ENCODE measurements at regions not wholly inside any gene's neighbourhood (a gene's known extent, or its start where the extent isn't known, plus 50 kb on each side); places are given as distances from the start of the nearest gene placed in this dataset.

GRCh38 chr11:19458231-19458630 is 217.5 kb upstream of the E2F8 start:
- no peak overlapping the region for H3K4me3 ChIP-seq
- Mint-ChIP-seq H3K36me3 (ENCODE audit: low read depth) (no peaks in the 10 kb centered on the region), H3K4me3 (no peak overlapping the region), H3K27me3 (ENCODE audit: insufficient read depth, low read depth, poor library complexity) (peaks cover 5% of the 10 kb centered on the region), H3K9me3 (no peaks in the 10 kb centered on the region; the same call in 2 of the 3 replicates), H3K4me1 (peaks cover 37% of the 10 kb centered on the region), H3K27ac (no peak overlapping the region)
- H3F3A ChIP-seq (replicated peaks; ENCODE audit: low read depth) = no peaks in the 10 kb centered on the region
- peaks cover 17% of the 10 kb centered on the region for H3K4me1 ChIP-seq (ENCODE audit: insufficient read depth)
- DNase-seq (ENCODE audit: low spot score) = no peak
- 0 out of 2 replicates have a peak, but pooled peaks cover 6% of the 10 kb centered on the region for H3K9me2 ChIP-seq (ENCODE audit: insufficient read depth)
- no peak overlapping the region for H3K27ac ChIP-seq (ENCODE audit: low read depth)
- H3K36me3 ChIP-seq (ENCODE audit: insufficient read depth) = no peaks in the 10 kb centered on the region
- no peak overlapping the region for H3K4me2 ChIP-seq
- no peaks in the 10 kb centered on the region for H4K20me1 ChIP-seq (replicated peaks; ENCODE audit: insufficient read depth)
- no peaks in the 10 kb centered on the region for H3K79me2 ChIP-seq (replicated peaks; ENCODE audit: insufficient read depth)
- no peak for ATAC-seq
- no peaks in the 10 kb centered on the region for H3K27me3 ChIP-seq (ENCODE audit: insufficient read depth)
- TF ChIP-seq EZH2phosphoT487 (IDR thresholded peaks at IDR 0.05; ENCODE audit: unreplicated experiment) (no peak), STAT1 (IDR thresholded peaks at IDR 0.05; ENCODE audit: unreplicated experiment) (no peak), JUNB (IDR thresholded peaks at IDR 0.05; ENCODE audit: unreplicated experiment) (no peak), ZNF114 (CRISPR knock-in tag; IDR thresholded peaks at IDR 0.05) (no peak), CREB1 (CRISPR knock-in tag; IDR thresholded peaks at IDR 0.05; ENCODE audit: low read depth) (no peak), ZNF331 (CRISPR knock-in tag; IDR thresholded peaks at IDR 0.05; ENCODE audit: low read depth) (no peak), EZH2 (IDR thresholded peaks at IDR 0.05; ENCODE audit: low read depth, unreplicated experiment) (no peak), NANOG (IDR thresholded peaks at IDR 0.05; ENCODE audit: borderline replicate concordance) (no peak), POLR2AphosphoS5 (IDR thresholded peaks at IDR 0.05; ENCODE audit: low read depth) (no peak)
- TF ChIP-seq, protein P1, sequence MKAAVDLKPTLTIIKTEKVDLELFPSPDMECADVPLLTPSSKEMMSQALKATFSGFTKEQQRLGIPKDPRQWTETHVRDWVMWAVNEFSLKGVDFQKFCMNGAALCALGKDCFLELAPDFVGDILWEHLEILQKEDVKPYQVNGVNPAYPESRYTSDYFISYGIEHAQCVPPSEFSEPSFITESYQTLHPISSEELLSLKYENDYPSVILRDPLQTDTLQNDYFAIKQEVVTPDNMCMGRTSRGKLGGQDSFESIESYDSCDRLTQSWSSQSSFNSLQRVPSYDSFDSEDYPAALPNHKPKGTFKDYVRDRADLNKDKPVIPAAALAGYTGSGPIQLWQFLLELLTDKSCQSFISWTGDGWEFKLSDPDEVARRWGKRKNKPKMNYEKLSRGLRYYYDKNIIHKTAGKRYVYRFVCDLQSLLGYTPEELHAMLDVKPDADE (IDR thresholded peaks at IDR 0.05) = no peak
- TF ChIP-seq, protein P2, sequence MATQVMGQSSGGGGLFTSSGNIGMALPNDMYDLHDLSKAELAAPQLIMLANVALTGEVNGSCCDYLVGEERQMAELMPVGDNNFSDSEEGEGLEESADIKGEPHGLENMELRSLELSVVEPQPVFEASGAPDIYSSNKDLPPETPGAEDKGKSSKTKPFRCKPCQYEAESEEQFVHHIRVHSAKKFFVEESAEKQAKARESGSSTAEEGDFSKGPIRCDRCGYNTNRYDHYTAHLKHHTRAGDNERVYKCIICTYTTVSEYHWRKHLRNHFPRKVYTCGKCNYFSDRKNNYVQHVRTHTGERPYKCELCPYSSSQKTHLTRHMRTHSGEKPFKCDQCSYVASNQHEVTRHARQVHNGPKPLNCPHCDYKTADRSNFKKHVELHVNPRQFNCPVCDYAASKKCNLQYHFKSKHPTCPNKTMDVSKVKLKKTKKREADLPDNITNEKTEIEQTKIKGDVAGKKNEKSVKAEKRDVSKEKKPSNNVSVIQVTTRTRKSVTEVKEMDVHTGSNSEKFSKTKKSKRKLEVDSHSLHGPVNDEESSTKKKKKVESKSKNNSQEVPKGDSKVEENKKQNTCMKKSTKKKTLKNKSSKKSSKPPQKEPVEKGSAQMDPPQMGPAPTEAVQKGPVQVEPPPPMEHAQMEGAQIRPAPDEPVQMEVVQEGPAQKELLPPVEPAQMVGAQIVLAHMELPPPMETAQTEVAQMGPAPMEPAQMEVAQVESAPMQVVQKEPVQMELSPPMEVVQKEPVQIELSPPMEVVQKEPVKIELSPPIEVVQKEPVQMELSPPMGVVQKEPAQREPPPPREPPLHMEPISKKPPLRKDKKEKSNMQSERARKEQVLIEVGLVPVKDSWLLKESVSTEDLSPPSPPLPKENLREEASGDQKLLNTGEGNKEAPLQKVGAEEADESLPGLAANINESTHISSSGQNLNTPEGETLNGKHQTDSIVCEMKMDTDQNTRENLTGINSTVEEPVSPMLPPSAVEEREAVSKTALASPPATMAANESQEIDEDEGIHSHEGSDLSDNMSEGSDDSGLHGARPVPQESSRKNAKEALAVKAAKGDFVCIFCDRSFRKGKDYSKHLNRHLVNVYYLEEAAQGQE (IDR thresholded peaks at IDR 0.05; ENCODE audit: unreplicated experiment) = no peak
- TF ChIP-seq, protein P3, sequence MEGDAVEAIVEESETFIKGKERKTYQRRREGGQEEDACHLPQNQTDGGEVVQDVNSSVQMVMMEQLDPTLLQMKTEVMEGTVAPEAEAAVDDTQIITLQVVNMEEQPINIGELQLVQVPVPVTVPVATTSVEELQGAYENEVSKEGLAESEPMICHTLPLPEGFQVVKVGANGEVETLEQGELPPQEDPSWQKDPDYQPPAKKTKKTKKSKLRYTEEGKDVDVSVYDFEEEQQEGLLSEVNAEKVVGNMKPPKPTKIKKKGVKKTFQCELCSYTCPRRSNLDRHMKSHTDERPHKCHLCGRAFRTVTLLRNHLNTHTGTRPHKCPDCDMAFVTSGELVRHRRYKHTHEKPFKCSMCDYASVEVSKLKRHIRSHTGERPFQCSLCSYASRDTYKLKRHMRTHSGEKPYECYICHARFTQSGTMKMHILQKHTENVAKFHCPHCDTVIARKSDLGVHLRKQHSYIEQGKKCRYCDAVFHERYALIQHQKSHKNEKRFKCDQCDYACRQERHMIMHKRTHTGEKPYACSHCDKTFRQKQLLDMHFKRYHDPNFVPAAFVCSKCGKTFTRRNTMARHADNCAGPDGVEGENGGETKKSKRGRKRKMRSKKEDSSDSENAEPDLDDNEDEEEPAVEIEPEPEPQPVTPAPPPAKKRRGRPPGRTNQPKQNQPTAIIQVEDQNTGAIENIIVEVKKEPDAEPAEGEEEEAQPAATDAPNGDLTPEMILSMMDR (conservative IDR thresholded peaks at IDR 0.05; ENCODE audit: low read depth in 2 of 2) = no peak
- TF ChIP-seq, protein P4, sequence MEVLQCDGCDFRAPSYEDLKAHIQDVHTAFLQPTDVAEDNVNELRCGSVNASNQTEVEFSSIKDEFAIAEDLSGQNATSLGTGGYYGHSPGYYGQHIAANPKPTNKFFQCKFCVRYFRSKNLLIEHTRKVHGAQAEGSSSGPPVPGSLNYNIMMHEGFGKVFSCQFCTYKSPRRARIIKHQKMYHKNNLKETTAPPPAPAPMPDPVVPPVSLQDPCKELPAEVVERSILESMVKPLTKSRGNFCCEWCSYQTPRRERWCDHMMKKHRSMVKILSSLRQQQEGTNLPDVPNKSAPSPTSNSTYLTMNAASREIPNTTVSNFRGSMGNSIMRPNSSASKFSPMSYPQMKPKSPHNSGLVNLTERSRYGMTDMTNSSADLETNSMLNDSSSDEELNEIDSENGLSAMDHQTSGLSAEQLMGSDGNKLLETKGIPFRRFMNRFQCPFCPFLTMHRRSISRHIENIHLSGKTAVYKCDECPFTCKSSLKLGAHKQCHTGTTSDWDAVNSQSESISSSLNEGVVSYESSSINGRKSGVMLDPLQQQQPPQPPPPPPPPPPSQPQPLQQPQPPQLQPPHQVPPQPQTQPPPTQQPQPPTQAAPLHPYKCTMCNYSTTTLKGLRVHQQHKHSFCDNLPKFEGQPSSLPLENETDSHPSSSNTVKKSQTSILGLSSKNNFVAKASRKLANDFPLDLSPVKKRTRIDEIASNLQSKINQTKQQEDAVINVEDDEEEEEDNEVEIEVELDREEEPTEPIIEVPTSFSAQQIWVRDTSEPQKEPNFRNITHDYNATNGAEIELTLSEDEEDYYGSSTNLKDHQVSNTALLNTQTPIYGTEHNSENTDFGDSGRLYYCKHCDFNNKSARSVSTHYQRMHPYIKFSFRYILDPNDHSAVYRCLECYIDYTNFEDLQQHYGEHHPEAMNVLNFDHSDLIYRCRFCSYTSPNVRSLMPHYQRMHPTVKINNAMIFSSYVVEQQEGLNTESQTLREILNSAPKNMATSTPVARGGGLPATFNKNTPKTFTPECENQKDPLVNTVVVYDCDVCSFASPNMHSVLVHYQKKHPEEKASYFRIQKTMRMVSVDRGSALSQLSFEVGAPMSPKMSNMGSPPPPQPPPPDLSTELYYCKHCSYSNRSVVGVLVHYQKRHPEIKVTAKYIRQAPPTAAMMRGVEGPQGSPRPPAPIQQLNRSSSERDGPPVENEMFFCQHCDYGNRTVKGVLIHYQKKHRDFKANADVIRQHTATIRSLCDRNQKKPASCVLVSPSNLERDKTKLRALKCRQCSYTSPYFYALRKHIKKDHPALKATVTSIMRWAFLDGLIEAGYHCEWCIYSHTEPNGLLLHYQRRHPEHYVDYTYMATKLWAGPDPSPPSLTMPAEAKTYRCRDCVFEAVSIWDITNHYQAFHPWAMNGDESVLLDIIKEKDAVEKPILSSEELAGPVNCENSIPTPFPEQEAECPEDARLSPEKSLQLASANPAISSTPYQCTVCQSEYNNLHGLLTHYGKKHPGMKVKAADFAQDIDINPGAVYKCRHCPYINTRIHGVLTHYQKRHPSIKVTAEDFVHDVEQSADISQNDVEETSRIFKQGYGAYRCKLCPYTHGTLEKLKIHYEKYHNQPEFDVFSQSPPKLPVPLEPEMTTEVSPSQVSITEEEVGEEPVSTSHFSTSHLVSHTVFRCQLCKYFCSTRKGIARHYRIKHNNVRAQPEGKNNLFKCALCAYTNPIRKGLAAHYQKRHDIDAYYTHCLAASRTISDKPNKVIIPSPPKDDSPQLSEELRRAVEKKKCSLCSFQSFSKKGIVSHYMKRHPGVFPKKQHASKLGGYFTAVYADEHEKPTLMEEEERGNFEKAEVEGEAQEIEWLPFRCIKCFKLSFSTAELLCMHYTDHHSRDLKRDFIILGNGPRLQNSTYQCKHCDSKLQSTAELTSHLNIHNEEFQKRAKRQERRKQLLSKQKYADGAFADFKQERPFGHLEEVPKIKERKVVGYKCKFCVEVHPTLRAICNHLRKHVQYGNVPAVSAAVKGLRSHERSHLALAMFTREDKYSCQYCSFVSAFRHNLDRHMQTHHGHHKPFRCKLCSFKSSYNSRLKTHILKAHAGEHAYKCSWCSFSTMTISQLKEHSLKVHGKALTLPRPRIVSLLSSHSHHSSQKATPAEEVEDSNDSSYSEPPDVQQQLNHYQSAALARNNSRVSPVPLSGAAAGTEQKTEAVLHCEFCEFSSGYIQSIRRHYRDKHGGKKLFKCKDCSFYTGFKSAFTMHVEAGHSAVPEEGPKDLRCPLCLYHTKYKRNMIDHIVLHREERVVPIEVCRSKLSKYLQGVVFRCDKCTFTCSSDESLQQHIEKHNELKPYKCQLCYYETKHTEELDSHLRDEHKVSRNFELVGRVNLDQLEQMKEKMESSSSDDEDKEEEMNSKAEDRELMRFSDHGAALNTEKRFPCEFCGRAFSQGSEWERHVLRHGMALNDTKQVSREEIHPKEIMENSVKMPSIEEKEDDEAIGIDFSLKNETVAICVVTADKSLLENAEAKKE (CRISPR knock-in tag; IDR thresholded peaks at IDR 0.05) = no peak
- no peak overlapping the region for H2AFZ ChIP-seq
